Umbilical cord (tissue), 1 donor: ENCODE measurements at regions not wholly inside any gene's neighbourhood (a gene's known extent, or its start where the extent isn't known, plus 50 kb on each side); places are given as distances from the start of the nearest gene placed in this dataset.
"Not testable (repeated sequence)": the region's sequence is repeated elsewhere in the genome, so short reads cannot be mapped to it uniquely, and the experiment has no call there.

Source experiments
- DNase-seq: peaks from one replicate; pipeline ENCODE4 v3.0.0-alpha.2; 2015; ENCODE audit warnings: low spot score

DNA sequence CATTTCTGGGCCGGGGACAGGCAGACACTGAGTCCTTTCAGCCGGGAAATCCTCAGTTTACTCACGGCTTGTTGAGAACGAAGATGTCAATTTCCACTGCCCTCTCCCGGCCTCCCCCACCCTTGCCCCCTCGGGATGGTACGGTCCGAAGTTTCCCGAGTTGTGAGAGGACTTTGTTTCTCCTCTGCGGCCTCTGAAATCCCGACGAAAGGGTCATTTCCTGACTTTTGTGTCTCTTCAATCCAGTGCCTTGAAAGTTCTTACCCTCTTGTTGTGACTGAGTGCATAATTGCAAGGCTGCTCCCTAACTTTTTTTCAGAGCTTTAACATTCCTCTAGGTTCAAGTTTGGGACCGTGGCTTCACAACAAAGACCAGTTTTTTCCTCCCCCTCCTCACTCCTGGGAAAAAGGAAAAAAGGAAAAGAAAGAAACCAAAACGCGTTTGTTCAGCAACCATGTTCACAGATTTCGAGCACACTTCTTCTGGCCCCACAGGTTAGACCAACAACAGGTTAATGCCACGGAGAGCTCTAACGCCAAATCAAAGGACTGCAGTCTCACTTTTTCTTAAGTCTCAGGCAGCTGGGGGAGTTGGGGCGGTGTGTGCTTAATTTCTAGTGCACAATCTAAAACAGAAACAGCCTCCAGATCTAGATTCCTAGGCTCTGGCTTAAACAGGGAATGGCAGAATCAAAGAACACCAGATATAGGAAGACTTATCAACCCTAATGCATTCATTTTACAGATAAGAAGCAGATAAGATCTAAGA, 138.9 kb downstream of the TMCO5A start:
- DNase-seq: peak; percentile 93

DNA sequence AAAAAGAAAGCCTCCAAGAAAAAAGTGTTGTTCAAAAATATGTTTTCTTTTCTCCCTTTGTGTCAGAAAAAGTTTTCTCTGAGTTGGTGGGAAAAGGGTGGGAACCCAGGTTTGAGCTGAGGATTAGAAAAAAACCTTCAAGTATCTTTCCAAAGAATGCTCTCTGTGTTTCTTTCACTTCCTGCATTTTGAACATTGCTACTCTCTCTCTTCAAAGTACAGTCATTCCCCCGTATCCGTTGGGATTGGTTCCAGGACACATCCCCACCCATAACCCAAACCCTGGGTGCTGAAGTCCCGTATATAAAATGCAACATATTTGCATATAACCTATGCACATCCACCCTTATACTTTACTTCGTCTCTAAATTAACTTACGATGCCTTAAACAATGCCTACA, 139.6 kb downstream of the TMCO5A start:
- peak; percentile 75 for DNase-seq

DNA sequence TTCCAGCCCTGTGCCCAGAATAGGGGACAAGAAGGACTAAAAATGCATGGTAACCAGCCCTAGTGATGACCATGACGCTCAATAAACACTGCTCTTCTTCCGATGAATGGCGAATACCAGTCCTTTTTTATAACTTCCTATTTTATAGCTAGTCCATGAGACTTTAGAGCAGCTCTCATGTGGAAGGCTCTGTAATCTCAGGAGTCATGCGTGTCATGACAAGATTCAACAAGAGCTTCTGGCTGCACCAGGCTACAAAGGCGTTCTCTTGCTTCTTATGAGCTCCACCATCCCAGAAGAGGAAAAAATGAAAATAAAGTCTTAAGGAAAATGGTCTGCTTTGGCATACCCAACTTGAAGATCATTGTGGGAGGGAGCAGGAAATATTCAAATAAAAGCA, 141.0 kb downstream of the TMCO5A start:
- DNase-seq: no peak

- DNase-seq: no peak
Measured at GRCh38 chr15:38076786-38077185, 142.3 kb downstream of the TMCO5A start.

GRCh38 chr15:38079236-38079635, 144.8 kb downstream of the TMCO5A start:
- no peak for DNase-seq

GRCh38 chr15:38080651-38081275, 146.3 kb downstream of the TMCO5A start:
- DNase-seq: peak; percentile 33

- no peak for DNase-seq
Measured at GRCh38 chr15:38084289-38084688, 149.8 kb downstream of the TMCO5A start.

DNA sequence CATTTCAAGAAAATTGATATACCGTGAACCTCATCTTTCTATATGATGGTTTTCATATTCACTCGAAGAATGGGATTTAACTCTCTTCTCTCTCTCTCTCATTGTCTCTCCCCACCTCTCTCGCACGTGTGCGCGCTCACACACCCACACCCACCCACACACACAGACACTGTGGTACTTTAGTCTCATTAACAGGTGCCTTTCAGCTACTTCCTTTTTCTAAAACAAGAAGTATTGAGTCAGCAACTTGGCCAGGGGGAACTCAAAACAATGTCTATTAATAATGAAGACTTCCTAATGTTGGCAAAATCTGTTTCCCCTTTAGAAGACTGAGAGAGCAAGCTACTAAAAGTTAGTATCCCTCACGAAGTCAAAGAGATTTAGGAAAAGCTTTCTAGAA, 150.7 kb downstream of the TMCO5A start:
- DNase-seq: peak; percentile 44

DNA sequence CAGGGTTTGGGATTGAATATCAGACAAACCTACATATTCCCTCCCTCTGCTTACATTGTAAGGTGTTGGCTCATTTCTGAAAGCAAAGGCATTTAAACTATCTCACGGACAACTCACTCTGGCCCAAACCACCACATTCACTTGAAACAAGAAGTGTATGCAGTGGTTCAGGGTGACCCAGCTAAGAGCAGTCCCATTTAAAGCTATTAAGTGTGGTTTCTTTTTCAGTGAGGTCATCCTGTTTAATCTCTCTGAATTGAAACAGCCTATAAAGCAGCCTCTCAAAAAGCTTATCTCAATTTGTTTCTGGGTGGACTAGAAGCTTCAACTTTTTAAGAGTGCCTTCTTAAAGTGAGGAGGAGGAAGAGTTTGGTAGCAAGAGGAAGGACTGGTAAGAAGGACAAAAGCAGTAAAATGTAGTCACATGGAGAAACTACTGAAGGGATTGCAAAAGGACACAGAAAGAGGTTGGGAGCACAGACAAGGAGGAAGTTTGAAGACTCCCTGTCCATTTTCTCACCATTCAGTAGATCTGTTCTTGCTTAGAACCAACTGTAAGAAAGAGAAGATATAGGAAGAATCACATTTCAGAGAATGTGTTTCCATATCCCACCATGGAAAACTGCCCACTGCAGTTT, 151.6 kb downstream of the TMCO5A start:
- no peak for DNase-seq

DNA sequence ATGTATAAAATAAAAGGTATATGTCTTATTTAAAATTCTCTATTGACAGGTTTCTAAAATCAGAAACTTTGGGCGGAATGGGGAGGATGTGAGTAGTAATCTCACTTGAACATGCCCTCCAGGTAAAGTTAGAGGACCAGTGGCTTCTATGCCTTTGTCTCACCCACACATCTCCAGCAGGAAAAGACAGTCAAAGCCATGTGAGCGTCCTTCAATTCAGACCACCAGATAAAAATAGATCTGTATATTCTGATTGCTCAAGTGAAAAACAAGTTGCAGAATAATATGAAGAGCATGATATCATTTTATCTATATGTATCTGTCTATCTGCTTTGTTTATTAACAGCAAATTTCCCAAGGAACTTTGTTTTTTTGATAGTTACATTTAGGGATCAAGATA, 152.2 kb downstream of the TMCO5A start:
- DNase-seq: no peak

GRCh38 chr15:38088971-38089370, 154.5 kb downstream of the TMCO5A start:
- DNase-seq: no peak

DNA sequence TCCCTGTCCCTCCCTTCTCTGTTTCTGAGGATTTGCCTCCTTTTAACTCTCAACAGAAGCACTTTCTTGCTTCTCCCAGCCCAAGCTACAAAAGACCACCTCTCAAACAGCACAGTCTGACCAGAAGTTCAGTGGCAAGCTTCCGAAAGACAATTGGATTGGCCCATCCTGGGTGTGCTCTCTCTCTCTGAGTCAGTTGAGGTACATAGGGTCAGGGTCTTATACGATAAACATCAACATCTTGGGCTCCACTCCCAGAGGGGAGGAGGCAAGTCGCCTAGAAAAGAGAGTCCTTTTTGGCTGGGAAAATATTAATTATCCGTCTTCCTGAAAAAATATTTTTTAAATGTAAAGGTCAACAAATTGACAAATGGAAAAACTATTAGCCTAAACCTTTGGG, 155.8 kb downstream of the TMCO5A start:
- DNase-seq: no peak

DNA sequence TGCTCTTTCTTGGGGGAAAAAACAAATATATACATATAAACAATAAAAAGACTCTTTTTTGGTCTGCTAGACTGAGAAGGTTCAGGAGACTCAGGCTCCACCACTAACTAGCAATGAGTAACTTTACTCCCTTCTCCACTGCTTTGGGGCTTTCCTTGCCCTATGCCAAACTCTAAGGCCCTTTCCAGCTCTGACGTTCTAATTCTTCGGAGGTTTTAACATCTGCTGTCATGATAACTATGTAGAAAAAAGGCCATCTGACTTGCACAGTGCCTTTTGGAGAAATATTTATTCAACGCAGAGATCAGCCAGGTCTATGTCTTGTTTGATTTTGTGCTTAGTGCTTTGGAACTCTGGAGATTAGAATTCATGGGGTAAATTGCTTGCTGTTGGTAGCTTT, 156.2 kb downstream of the TMCO5A start:
- no peak for DNase-seq

DNA sequence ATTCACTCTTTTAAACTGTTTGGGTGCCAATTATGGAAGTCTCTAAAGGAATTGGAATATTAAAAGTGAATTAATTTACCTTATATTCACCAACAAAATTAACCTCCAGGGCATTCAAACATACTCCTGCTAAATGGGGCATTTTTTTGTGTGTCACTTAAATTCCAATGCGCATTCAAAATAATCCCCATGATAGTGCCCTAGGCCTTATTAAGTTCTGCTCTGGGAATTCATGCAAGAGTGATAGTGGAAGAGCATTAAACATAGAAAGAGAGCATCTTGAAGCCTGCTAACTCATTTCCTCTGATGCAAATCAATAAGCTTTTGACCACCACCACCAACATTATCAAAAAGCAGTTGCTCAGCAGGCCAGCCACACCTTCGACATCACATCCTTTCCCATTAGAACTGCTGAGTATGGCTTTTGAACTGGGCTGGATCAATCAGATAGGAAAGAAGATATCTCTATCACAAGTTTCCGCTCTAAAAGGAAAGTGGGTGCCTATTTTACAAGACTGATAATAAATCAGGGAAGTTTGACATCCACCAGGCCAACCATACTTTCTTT, 156.7 kb downstream of the TMCO5A start:
- no peak for DNase-seq

DNA sequence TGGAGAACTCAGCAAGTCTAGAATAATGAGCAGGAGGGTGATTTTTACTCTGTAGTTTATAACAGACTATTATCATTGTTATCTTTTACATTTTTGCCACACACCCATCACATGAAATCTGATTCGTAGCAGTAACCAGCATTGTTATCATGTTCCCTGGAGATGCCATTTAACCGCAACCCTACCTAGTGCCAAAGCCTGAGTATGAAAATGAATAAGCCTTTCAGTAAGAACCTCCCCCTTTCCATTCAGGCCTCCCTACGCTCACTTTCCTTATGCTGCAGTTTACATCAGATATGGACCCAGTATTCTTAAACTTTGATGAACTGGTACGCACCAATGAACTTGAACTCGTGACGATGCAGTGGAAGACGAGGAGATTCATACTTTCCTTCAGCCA, 158.7 kb upstream of the SPRED1 start:
- no peak for DNase-seq

- no peak for DNase-seq
Measured at GRCh38 chr15:38102972-38103371, 149.7 kb upstream of the SPRED1 start.

- no peak for DNase-seq
Measured at GRCh38 chr15:38103564-38103963, 149.1 kb upstream of the SPRED1 start.

DNA sequence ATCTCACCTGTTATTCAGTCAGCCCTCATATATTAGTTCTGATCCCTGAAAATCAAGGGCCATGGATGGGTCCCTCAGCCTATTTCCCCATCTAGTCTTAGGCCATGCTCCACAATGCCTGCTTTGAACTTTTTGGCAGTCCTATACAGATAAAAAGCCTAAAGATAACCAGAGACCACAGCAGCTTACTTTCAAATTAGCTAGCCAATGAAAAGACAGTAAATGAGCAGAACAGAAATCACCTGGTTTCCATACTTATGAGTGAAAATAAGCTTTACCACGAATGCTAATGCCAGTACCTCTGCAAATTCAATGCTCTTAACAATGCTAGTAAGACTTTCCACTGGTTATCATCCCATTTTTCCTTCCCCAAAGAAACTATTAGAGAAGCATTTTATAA, 141.6 kb upstream of the SPRED1 start:
- DNase-seq: no peak

- DNase-seq: no peak
Measured at GRCh38 chr15:38112406-38112805, 140.2 kb upstream of the SPRED1 start.

GRCh38 chr15:38115121-38115520, 137.5 kb upstream of the SPRED1 start:
- no peak for DNase-seq

DNA sequence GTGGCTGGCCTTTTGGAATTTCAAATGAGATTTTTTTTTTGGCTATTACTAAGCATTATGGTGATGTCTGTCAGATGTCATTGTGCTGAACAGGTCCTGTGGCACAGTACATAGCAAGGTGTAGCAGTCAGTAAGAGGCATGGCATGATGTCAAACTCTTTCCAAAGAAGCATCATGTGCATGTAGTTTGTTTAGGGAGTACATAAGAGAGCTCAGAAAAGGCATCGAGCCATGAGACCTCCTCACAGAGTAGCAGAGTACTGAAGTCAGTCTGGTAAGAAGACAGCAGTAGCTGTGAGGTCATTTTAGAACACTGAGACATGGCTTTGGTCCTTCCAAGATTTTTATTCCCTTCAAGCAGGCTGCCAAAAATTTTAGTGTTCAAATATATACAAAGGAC, 134.9 kb upstream of the SPRED1 start:
- no peak for DNase-seq

DNA sequence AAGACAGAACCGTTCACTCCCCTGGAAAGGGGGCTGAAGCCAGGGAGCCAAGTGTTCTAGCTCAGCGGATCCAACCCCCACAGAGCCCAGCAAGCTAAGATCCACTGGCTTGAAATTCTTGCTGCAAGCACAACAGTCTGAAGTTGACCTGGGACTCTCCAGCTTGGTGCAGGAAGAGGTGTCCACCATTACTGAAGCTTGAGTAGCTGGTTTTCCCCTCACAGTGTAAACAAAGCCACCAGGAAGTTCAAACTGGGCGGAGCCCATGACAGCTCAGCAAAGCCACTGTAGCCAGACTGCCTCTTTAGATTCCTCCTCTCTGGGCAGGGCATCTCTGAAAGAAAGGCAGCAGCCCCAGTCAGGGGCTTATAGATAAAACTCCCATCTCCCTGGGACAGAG, 132.8 kb upstream of the SPRED1 start:
- DNase-seq: not testable (repeated sequence)

- DNase-seq: peak; percentile 40
Measured at GRCh38 chr15:38127306-38127771, 125.3 kb upstream of the SPRED1 start.
